KBM-7 (cell line): ENCODE measurements at regions not wholly inside any gene's neighbourhood (a gene's known extent, or its start where the extent isn't known, plus 50 kb on each side); places are given as distances from the start of the nearest gene placed in this dataset.

Experiments used
- DNase-seq: peaks from one replicate; pipeline ENCODE4 v3.0.0-alpha.2; 2015
- in situ Hi-C: fragments of 300-500 bp; cut with MboI; formaldehyde crosslinking; loops from 2 replicates; pipeline ENCODE4 v1.14.3; 2020; ENCODE audit warnings: low sequenced_read_pairs, low pct_unique_long_range_greater_than_20kb, mixed read lengths

DNA sequence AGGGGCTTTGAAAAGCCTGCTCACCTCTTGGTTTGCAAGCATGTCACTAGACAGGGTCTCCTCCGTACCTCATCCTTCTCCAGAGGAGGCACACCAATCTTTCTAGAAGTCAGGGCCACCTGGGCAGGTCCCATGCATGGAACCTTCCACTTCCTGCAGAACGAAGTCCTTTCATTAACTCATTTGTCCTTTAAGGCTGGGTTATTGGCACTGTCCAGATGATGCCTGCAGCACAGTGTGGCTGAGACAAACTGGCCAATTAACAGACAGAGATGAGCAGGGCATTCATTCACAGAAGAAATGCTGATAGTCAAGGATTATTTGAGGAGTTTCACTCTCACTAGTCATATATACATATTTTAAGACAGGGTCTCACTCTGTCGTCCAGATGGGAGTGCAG lies 245.3 kb downstream of the TFCP2L1 start:
- in situ Hi-C loops = no loop called here

DNA sequence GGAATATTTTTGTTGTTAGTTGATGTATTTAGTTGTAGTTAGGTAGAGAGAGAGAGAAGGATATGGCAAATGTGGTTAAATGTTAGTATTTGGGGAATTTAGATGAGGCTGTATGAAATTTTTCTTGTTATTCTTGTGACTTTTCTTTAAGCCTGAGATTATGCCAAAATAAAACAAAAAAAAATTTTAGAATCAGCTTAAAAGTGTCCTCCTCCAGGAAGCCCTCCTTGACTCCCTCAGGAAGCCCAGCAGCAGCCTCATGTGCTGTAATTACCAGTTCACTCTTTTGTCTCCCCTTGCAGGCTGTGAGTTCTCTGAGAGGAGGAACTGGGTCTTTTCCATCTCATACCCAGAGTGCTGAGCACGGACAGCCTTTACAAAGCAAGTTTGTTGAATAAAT lies 243.5 kb downstream of the TFCP2L1 start:
- in situ Hi-C loops = no loop called here
- DNase-seq = no peak

More for the DNA sequence above, 245.3 kb downstream of the TFCP2L1 start:
- DNase-seq = no peak

GRCh38 chr2:121043061-121043826 lies 241.8 kb downstream of the TFCP2L1 start:
- in situ Hi-C loops = no loop called here
- DNase-seq = no peak

DNA sequence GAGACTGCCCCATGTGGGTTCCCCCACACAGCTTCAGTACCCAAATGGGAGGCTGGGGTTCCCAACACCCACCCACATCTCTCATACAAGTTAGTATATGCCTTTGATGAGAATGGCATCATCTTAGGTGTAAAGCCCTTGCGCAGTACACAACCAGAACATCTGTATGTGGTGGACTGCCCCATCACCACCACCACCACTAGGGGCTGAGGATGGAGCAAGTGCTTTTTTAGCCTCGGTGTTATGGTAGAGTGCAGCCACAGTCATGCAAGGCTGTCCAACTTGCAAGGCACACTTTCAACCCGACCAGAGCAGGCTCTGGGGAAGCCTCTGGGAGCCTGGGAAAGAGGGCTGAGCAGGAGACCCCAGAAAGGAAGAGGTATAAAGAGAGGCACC lies 241.2 kb downstream of the TFCP2L1 start:
- in situ Hi-C loops = no loop called here
- no peak for DNase-seq

- no peak for DNase-seq
- in situ Hi-C loops = no loop called here
Observed at GRCh38 chr2:121044412-121044811, 240.6 kb downstream of the TFCP2L1 start.

GRCh38 chr2:121045245-121045644 lies 239.8 kb downstream of the TFCP2L1 start:
- in situ Hi-C loops = no loop called here

GRCh38 chr2:121046335-121046734 lies 238.7 kb downstream of the TFCP2L1 start:
- no peak for DNase-seq
- in situ Hi-C loops = no loop called here

More at GRCh38 chr2:121045245-121045644, 239.8 kb downstream of the TFCP2L1 start:
- DNase-seq = no peak

GRCh38 chr2:121047383-121047782 lies 237.6 kb downstream of the TFCP2L1 start:
- DNase-seq = no peak
- in situ Hi-C loops = no loop called here

DNA sequence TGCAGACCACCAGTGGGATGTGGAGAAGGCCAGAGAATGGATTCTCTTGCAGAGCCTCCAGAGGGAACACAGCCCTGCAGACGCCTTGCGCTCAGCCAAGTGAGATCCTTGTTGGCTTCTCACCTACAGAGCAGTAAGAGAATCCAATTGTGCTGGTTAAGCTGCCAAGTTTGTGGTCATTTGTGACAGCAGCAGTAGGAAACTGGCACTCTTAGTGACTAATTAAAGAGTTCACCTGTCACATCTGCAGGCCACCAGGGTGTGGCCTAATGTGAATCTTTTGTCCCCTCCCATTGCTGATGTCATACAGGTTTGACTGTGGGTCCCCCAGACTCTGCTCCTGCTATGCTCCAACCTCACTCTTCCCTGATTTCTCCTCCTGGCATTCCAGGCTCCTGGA lies 235.9 kb downstream of the TFCP2L1 start:
- no peak for DNase-seq
- in situ Hi-C loops = no loop called here

- in situ Hi-C loops = no loop called here
Observed at GRCh38 chr2:121049950-121050585, 234.9 kb downstream of the TFCP2L1 start.

DNA sequence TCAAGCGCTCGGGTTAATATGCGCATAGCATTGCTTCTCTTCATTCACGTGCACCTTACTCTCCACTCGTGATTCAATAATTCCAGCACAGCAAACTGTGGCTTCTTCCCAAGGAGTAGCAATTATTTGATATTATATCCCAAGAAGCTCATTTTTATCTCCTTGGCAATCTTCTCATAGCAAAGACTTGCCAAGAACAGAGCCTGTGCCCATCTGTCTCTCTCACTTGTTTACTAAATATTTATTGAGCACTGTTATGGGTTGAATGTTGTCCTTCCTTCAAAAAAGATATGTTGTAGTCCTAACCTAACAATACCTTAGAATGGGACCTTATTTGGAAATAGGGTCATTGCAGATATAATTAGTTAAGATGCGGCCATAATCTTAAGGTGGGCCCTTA lies 233.7 kb downstream of the TFCP2L1 start:
- in situ Hi-C loops = no loop called here
- DNase-seq = no peak

More at GRCh38 chr2:121049950-121050585, 234.9 kb downstream of the TFCP2L1 start:
- no peak for DNase-seq

DNA sequence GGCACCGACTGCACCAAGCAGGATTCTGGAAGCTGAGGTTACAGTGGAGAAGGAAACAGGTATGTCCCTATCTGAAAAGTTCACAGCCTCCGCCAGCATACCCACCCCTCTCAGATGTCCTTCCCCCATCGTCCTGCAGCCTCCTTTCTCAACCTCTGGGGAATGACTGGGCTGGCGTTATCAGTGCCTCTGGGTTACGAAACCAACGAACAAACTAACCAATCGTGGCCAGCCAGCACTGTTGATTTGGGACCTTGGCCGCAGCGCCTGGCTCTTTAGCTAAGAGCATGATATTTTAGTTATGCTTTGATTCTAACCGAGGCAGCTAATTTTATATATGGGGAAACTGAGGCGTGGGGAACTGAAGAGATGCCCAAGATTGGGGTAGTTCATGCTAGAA lies 233.0 kb downstream of the TFCP2L1 start:
- in situ Hi-C loops = no loop called here
- no peak for DNase-seq

- in situ Hi-C loops = no loop called here
- DNase-seq = no peak
Observed at GRCh38 chr2:121052521-121052920, 232.5 kb downstream of the TFCP2L1 start.

GRCh38 chr2:121055088-121055487 lies 229.9 kb downstream of the TFCP2L1 start:
- DNase-seq = no peak
- in situ Hi-C loops = no loop called here

GRCh38 chr2:121055501-121055900 lies 229.5 kb downstream of the TFCP2L1 start:
- DNase-seq = no peak
- in situ Hi-C loops = no loop called here

DNA sequence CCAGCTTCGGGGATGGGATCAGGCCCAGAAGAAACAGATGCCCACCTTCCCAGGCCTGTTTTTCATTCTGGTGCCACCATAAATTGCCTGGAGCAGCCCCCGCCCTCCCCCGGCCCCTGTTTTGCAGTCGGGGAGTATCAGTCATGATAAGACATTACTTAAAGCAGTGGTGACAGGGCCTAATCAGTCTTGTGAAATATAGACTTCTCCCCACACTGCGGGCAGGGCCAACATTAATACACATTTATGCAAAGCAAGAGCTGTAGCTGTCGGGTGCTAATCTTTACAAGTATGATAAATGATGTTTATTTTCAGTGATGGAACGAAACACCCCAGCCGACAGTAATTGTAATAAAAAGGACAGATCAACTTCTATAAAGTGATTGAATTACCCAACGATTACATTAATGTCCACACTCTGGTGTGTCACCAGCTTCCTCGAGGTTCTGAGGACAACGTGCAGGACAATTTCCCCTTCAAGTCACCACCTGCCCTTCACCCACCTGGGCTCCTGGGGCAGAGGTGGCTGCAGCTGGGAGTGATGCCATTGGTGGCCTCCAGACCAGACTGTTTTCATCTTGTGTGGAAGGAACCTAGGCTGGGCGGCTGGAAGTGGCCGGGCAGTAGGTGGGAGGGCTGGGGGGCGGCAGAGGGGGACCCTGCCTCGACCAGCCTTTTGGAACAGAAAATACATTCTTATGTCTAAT lies 226.0 kb downstream of the TFCP2L1 start:
- no peak for DNase-seq
- in situ Hi-C loops = no loop called here

GRCh38 chr2:121059651-121060649 lies 225.1 kb downstream of the TFCP2L1 start:
- in situ Hi-C loops = no loop called here

GRCh38 chr2:121061633-121062032 lies 223.4 kb downstream of the TFCP2L1 start:
- in situ Hi-C loops = no loop called here
- no peak for DNase-seq

More at GRCh38 chr2:121059651-121060649, 225.1 kb downstream of the TFCP2L1 start:
- no peak for DNase-seq

- DNase-seq = no peak
- in situ Hi-C loops = no loop called here
Observed at GRCh38 chr2:121063471-121063870, 221.5 kb downstream of the TFCP2L1 start.
